Esophagus squamous epithelium (tissue), 5 donors: ENCODE measurements at regions not wholly inside any gene's neighbourhood (a gene's known extent, or its start where the extent isn't known, plus 50 kb on each side); places are given as distances from the start of the nearest gene placed in this dataset.
"Not testable (repeated sequence)": the region's sequence is repeated elsewhere in the genome, so short reads cannot be mapped to it uniquely, and the experiment has no call there.

Experiments used
- DNase-seq: peaks from one replicate; lab custom pipeline; 2025; lab: John Stamatoyannopoulos, UW
- H3K27ac ChIP-seq, 4 donors: fragments of 200-600 bp; sonication (generic); one replicate each; pipeline ENCODE4 v1.5.1; 2016 to 2019; ENCODE audit warnings: mild to moderate bottlenecking in 1 of 4
- H3K27me3 ChIP-seq, 4 donors: fragments of 200-600 bp; sonication (generic); 1 replicate in 3 of 4; 2 replicates in 1 of 4; pipeline versions ENCODE4 v1.5.1 to v1.6.0; 2017 to 2021; ENCODE audit warnings: antibody characterized with exemption in 1 of 4
- H3K36me3 ChIP-seq, 3 donors: fragments of 200-600 bp; sonication (generic); one replicate each; pipeline ENCODE4 v1.5.1; 2016 to 2019
- H3K4me1 ChIP-seq, 3 donors: fragments of 200-600 bp; sonication (generic); one replicate each; pipeline ENCODE4 v1.5.1; 2017 to 2019
- H3K4me3 ChIP-seq, 4 donors: fragments of 200-600 bp; sonication (generic); 1 replicate in 3 of 4; 2 replicates in 1 of 4; pipeline ENCODE4 v1.5.1; 2016 to 2019; ENCODE audit warnings: mild to moderate bottlenecking in 2 of 4, moderate library complexity in 1 of 4
- H3K9me3 ChIP-seq, 3 donors: fragments of 200-600 bp; sonication (generic); one replicate each; pipeline ENCODE4 v1.5.1; 2016 to 2019
- POLR2A ChIP-seq, 4 donors: fragments of 450-650 bp; IDR thresholded peaks; one replicate each; pipeline ENCODE4 v1.6.1; 2017; ENCODE audit warnings: antibody characterized with exemption in 4 of 4, mild to moderate bottlenecking in 4 of 4, moderate library complexity in 3 of 4
- WGBS, 2 donors: methylation state at CpG; one replicate each; pipeline ENCODE4 v1.1.5; 2018; 5-methylcytosine and 5-hydroxymethylcytosine counted together
- intact Hi-C: fragments of 100-400 bp; cut with DNase I; formaldehyde crosslinking; loops from one replicate; pipeline ENCODE4 v1.15.0; 2022
- TF ChIP-seq, protein P1 (sequence below), 6 experiments: fragments of 450-650 bp in 4 of 6; fragments of 200-600 bp in 2 of 6; sonication (generic) in 2 of 6; IDR thresholded peaks; one replicate each; pipeline ENCODE4 v1.5.1; 2016 to 2019; ENCODE audit warnings: antibody characterized with exemption in 6 of 6, mild to moderate bottlenecking in 4 of 6, moderate library complexity in 4 of 6
- donor health status: DM: yes; HTN: yes; CAD: no.

DNA sequence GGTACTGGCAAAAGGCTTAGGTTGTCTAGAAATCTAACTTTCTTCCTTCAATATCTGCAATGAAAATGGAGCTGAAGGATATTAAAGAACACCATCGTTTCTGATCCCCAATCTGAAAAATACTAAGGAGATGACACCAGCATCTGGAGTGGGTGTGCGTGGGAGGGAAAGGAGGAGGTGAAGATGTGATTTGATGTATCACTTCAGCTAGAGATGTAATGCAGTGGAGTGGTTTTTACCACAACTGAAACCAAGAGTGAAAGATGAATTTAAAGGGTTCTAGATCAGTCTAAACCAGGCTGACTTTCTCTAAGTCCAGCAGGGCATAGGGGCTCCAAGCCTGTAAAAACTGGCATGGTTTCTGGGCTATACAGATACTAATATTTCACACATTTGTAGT lies 148.4 kb downstream of the AKAP11 start:
- no peak overlapping the region for H3K27ac ChIP-seq
- no peaks in the 10 kb centered on the region for H3K9me3 ChIP-seq
- 79 to 80% methylated on average over 2 of the region's 2 CpGs for WGBS, 2 donors
- H3K4me1 ChIP-seq, result no peaks in the 10 kb centered on the region
- TF ChIP-seq, protein P1, sequence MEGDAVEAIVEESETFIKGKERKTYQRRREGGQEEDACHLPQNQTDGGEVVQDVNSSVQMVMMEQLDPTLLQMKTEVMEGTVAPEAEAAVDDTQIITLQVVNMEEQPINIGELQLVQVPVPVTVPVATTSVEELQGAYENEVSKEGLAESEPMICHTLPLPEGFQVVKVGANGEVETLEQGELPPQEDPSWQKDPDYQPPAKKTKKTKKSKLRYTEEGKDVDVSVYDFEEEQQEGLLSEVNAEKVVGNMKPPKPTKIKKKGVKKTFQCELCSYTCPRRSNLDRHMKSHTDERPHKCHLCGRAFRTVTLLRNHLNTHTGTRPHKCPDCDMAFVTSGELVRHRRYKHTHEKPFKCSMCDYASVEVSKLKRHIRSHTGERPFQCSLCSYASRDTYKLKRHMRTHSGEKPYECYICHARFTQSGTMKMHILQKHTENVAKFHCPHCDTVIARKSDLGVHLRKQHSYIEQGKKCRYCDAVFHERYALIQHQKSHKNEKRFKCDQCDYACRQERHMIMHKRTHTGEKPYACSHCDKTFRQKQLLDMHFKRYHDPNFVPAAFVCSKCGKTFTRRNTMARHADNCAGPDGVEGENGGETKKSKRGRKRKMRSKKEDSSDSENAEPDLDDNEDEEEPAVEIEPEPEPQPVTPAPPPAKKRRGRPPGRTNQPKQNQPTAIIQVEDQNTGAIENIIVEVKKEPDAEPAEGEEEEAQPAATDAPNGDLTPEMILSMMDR (IDR thresholded peaks at IDR 0.05), result no peak
- no peak for TF ChIP-seq POLR2A (IDR thresholded peaks at IDR 0.05)
- no peak overlapping the region for H3K4me3 ChIP-seq
- no peak for DNase-seq
- intact Hi-C loops, result no loop called here
- no peaks in the 10 kb centered on the region for H3K27me3 ChIP-seq
- no peaks in the 10 kb centered on the region for H3K36me3 ChIP-seq

DNA sequence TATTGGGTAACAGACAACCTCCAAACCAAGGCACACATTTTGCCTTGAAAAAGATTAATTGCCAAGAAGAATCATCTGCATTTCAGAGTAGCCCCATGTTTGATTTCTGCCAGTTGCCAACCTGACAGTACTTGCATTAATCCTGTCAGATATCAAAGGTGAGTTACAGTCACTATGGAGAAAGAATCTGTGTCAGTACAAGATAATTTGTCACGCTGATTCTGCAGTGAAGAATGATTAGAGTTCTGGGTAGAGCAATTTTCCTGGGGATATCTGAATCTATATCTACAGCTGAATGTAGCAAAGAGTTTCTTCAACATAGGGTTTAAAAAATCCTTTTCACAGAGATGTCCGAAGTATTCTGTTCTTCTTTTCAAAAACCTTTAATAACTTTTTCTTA lies 150.7 kb downstream of the AKAP11 start:
- no peaks in the 10 kb centered on the region for H3K36me3 ChIP-seq
- intact Hi-C loops, result no loop called here
- no peak for DNase-seq
- no peaks in the 10 kb centered on the region for H3K27me3 ChIP-seq
- H3K4me3 ChIP-seq, result no peak overlapping the region
- no peak overlapping the region for H3K27ac ChIP-seq
- TF ChIP-seq POLR2A (IDR thresholded peaks at IDR 0.05), result no peak
- TF ChIP-seq, protein P1 (IDR thresholded peaks at IDR 0.05), result no peak
- H3K4me1 ChIP-seq, result no peaks in the 10 kb centered on the region
- no peaks in the 10 kb centered on the region for H3K9me3 ChIP-seq
- 69 to 73% methylated on average over 2 of the region's 2 CpGs for WGBS, 2 donors

DNA sequence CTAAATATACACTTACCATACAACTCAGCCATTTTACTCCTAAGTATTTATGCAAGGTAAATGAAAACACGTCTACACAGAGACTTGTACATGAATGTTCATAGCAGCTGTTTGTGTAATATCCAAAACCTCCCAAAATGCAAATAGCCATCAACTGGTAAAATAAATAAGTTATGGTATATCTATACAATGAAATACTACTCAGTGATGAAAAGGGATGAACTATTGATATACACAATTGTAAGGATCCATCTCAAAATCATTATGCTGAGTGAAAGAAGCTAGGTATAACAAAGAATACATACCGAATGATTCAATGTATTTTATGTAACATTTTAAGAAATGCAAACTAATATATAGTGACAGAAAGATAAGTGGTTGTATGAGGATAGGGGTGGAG lies 149.8 kb upstream of the TNFSF11 start:
- 91 to 97% methylated on average over 2 of the region's 2 CpGs for WGBS, 2 donors
- H3K9me3 ChIP-seq, result no peaks in the 10 kb centered on the region
- no peaks in the 10 kb centered on the region for H3K4me1 ChIP-seq
- H3K27me3 ChIP-seq, result no peaks in the 10 kb centered on the region
- intact Hi-C loops, result no loop called here
- no peaks in the 10 kb centered on the region for H3K36me3 ChIP-seq
- no peak overlapping the region for H3K4me3 ChIP-seq
- no peak for TF ChIP-seq POLR2A (IDR thresholded peaks at IDR 0.05)
- TF ChIP-seq, protein P1 (IDR thresholded peaks at IDR 0.05), result no peak
- no peak for DNase-seq
- no peak overlapping the region for H3K27ac ChIP-seq

DNA sequence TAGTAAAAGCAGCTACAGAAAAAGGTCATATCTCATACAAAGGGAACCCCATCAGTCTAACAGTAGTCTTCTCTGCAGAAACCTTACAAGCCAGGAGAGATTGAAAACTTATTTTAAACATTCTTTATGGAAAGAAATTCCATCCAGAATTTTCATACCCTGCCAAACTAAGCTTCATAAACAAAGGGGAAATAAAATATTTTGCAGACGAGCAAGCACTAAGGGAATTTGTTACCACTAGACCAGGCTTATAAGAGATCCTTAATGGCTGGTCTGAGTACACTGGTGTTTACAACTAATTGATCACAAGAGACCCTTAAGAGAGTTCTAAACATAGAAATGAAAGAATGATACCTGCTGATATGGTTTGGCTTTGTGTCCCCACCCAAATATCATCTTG lies 128.6 kb upstream of the TNFSF11 start:
- Histone ChIP-seq H3K4me1 (no peaks in the 10 kb centered on the region), H3K36me3 (no peaks in the 10 kb centered on the region), H3K9me3 (peaks cover 0 to 32% (median 3%) of the 10 kb centered on the region in 3 donors), H3K27me3 (no peaks in the 10 kb centered on the region), H3K27ac (no peak overlapping the region), H3K4me3 (no peak overlapping the region)
- DNase-seq, result no peak
- intact Hi-C loops, result no loop called here
- 71 to 81% methylated on average over 1 of the region's 1 CpG for WGBS, 2 donors
- TF ChIP-seq, protein P1 (IDR thresholded peaks at IDR 0.05), result no peak
- TF ChIP-seq POLR2A (IDR thresholded peaks at IDR 0.05), result no peak

DNA sequence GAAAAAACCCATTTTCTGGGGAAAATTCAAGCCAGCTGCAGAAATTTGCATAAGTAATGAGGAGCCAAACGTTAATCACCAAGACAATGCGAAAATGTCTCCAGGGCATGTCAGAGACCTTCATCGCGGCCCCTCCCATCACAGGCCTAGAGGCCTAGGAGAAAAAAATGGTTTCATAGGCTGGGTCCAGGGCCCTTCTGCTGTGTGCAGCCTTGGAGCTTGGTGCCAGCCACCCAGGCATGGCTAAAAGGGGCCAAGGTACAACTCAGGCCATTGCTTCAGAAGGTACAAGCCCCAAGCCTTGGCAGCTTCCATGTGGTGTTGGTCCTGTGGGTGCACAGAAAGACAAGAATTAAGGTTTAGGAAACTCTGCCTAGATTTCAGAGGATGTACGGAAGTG lies 127.4 kb upstream of the TNFSF11 start:
- peaks cover 0 to 32% (median 3%) of the 10 kb centered on the region in 3 donors for H3K9me3 ChIP-seq
- H3K27me3 ChIP-seq, H3K36me3 ChIP-seq, H3K4me3 ChIP-seq, intact Hi-C loops, DNase-seq, H3K4me1 ChIP-seq, H3K27ac ChIP-seq: not testable (repeated sequence)
- WGBS, 2 donors, result 79 to 89% methylated on average over 5 of the region's 5 CpGs

DNA sequence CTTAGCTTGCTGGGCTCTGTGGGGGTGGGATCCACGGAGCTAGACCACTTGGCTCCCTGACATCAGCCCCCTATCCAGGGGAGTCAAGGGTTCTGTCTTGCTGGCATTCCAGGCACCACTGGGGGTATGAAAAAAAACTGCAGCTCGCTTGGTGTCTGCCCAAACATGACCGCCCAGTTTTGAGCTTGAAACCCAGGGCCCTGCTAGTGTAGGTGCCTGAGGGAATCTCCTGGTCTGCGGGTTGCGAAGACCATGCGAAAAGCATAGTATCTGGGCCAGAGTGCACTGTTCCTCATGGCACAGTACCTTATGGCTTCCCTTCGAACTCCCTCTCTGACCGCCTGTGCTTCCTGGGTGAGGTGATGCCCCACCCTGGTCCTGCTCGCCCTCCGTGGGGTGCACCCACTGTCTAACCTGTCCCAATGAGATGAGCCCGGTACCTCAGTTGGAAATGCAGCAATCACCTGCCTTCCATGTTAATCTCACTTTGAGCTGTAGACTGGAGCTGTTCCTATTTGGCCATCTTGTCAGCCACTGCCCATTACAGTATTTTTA lies 120.8 kb upstream of the TNFSF11 start:
- intact Hi-C loops, result no loop called here
- TF ChIP-seq, protein P1 (IDR thresholded peaks at IDR 0.05), result no peak
- no peak for TF ChIP-seq POLR2A (IDR thresholded peaks at IDR 0.05)
- H3K27me3 ChIP-seq, result peaks cover 0 to 5% (median 0%) of the 10 kb centered on the region in 4 donors
- no peak overlapping the region for H3K27ac ChIP-seq
- no peak for DNase-seq
- no peaks in the 10 kb centered on the region for H3K36me3 ChIP-seq
- no peaks in the 10 kb centered on the region for H3K9me3 ChIP-seq
- no peak overlapping the region for H3K4me3 ChIP-seq
- 79 to 100% methylated on average over 5 to 6 of the region's 11 CpGs for WGBS, 2 donors
- H3K4me1 ChIP-seq, result no peaks in the 10 kb centered on the region
